Tibial artery (tissue), 4 donors: ENCODE measurements at regions not wholly inside any gene's neighbourhood (a gene's known extent, or its start where the extent isn't known, plus 50 kb on each side); places are given as distances from the start of the nearest gene placed in this dataset.
"Not testable (repeated sequence)": the region's sequence is repeated elsewhere in the genome, so short reads cannot be mapped to it uniquely, and the experiment has no call there.

Experiments used
- DNase-seq, 2 donors: peaks; one replicate each; pipeline ENCODE4 v3.0.0-alpha.2; 2019
- H3K27ac ChIP-seq, 2 donors: fragments of 200-600 bp; sonication (generic) in 1 of 2; 1 replicate in 1 of 2; 2 replicates in 1 of 2; pipeline ENCODE4 v1.5.1; 2018 to 2019; ENCODE audit warnings: mild to moderate bottlenecking in 1 of 2
- H3K27me3 ChIP-seq, 2 donors: fragments of 200-600 bp; sonication (generic) in 1 of 2; one replicate each; pipeline versions ENCODE4 v1.5.1 to v1.6.0; 2016 to 2019
- H3K36me3 ChIP-seq, 3 donors: fragments of 200-600 bp; sonication (generic) in 2 of 3; one replicate each; pipeline ENCODE4 v1.5.1; 2016 to 2019; ENCODE audit warnings: mild to moderate bottlenecking in 2 of 3
- H3K4me1 ChIP-seq, 4 donors: fragments of 200-600 bp; sonication (generic) in 2 of 4; 1 replicate in 3 of 4; 2 replicates in 1 of 4; pipeline ENCODE4 v1.5.1; 2016 to 2019
- H3K4me3 ChIP-seq, 2 donors: fragments of 200-600 bp; sonication (generic) in 1 of 2; 1 replicate in 1 of 2; 2 replicates in 1 of 2; pipeline ENCODE4 v1.5.1; 2018 to 2019; ENCODE audit warnings: mild to moderate bottlenecking in 2 of 2
- H3K9me3 ChIP-seq, 3 donors: fragments of 200-600 bp; sonication (generic) in 1 of 3; one replicate each; pipeline ENCODE4 v1.5.1; 2016 to 2019
- CTCF ChIP-seq, 2 experiments: fragments of 200-600 bp in 1 of 2; fragments of 450-650 bp in 1 of 2; IDR thresholded peaks; one replicate each; pipeline ENCODE4 v1.5.1; 2017 to 2019; ENCODE audit warnings: antibody characterized with exemption in 2 of 2, mild to moderate bottlenecking in 1 of 2, moderate library complexity in 1 of 2
- intact Hi-C: fragments of 100-400 bp; cut with DNase I; formaldehyde crosslinking; loops from one replicate; pipeline ENCODE4 v1.15.0; 2023; ENCODE audit warnings: low total_unique reads

- H3K27me3 ChIP-seq: no peaks in the 10 kb centered on the region
- intact Hi-C loops: no loop called here
- no peak for TF ChIP-seq CTCF (IDR thresholded peaks at IDR 0.05)
- no peaks in the 10 kb centered on the region for H3K4me1 ChIP-seq
- no peak overlapping the region for H3K27ac ChIP-seq
- no peak for DNase-seq
- no peak overlapping the region for H3K4me3 ChIP-seq
- H3K9me3 ChIP-seq: peaks cover 0 to 4% (median 0%) of the 10 kb centered on the region in 3 donors
- no peaks in the 10 kb centered on the region for H3K36me3 ChIP-seq
These were observed 891.9 kb upstream of the MBL2 start for GRCh38 chr10:53664282-53665019.

GRCh38 chr10:53650794-53651193 lies 878.2 kb upstream of the MBL2 start:
- H3K36me3 ChIP-seq: no peaks in the 10 kb centered on the region
- no peak overlapping the region for H3K4me3 ChIP-seq
- no peak for DNase-seq
- no peaks in the 10 kb centered on the region for H3K9me3 ChIP-seq
- no peak overlapping the region for H3K27ac ChIP-seq
- no peaks in the 10 kb centered on the region for H3K27me3 ChIP-seq
- TF ChIP-seq CTCF (IDR thresholded peaks at IDR 0.05): no peak
- H3K4me1 ChIP-seq: no peaks in the 10 kb centered on the region
- intact Hi-C loops: no loop called here

DNA sequence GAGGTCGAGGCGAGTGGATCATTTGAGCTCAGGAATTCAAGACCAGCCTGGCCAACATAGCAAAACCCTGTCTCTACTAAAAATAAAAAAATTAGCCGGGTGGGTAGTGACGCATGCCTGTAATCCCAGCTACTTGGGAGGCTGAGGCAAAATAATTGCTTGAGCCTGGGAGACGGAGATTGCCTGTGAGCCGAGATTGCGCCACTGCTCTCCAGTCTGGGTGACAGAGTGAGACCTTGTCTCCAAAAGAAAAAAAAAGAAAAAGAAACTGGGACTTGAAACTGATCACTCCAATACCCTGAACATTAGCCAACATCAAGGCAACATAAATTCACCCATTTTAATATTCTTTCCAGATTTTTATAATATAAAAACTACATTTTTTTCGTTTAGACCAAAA lies 874.6 kb upstream of the MBL2 start:
- H3K9me3 ChIP-seq, H3K36me3 ChIP-seq, DNase-seq, H3K4me1 ChIP-seq, H3K4me3 ChIP-seq, intact Hi-C loops, H3K27me3 ChIP-seq, H3K27ac ChIP-seq: not testable (repeated sequence)

GRCh38 chr10:53646525-53646924 lies 873.9 kb upstream of the MBL2 start:
- H3K27ac ChIP-seq: no peak overlapping the region
- no peaks in the 10 kb centered on the region for H3K27me3 ChIP-seq
- intact Hi-C loops: no loop called here
- H3K9me3 ChIP-seq: no peaks in the 10 kb centered on the region
- no peak overlapping the region for H3K4me3 ChIP-seq
- no peak for DNase-seq
- H3K4me1 ChIP-seq: no peaks in the 10 kb centered on the region
- no peak for TF ChIP-seq CTCF (IDR thresholded peaks at IDR 0.05)
- no peaks in the 10 kb centered on the region for H3K36me3 ChIP-seq

- Histone ChIP-seq H3K36me3 (no peaks in the 10 kb centered on the region), H3K9me3 (no peaks in the 10 kb centered on the region), H3K4me3 (no peak overlapping the region), H3K27ac (no peak overlapping the region), H3K4me1 (no peaks in the 10 kb centered on the region), H3K27me3 (no peaks in the 10 kb centered on the region)
- no peak for TF ChIP-seq CTCF (IDR thresholded peaks at IDR 0.05)
- intact Hi-C loops: no loop called here
- no peak for DNase-seq
These were observed 873.4 kb upstream of the MBL2 start for GRCh38 chr10:53645951-53646350.

- DNase-seq: no peak
- H3K27ac ChIP-seq: no peak overlapping the region
These were observed 865.4 kb upstream of the MBL2 start for GRCh38 chr10:53638006-53638405.

More at GRCh38 chr10:53638006-53638405, 865.4 kb upstream of the MBL2 start:
- Histone ChIP-seq H3K27me3 (no peaks in the 10 kb centered on the region), H3K36me3 (no peaks in the 10 kb centered on the region), H3K4me3 (no peak overlapping the region), H3K4me1 (no peaks in the 10 kb centered on the region), H3K9me3 (no peaks in the 10 kb centered on the region)
- intact Hi-C loops: no loop called here
- no peak for TF ChIP-seq CTCF (IDR thresholded peaks at IDR 0.05)
